ENCODE measurements at regions not wholly inside any gene's neighbourhood (a gene's known extent, or its start where the extent isn't known, plus 50 kb on each side); places are given as distances from the start of the nearest gene placed in this dataset.

DNA sequence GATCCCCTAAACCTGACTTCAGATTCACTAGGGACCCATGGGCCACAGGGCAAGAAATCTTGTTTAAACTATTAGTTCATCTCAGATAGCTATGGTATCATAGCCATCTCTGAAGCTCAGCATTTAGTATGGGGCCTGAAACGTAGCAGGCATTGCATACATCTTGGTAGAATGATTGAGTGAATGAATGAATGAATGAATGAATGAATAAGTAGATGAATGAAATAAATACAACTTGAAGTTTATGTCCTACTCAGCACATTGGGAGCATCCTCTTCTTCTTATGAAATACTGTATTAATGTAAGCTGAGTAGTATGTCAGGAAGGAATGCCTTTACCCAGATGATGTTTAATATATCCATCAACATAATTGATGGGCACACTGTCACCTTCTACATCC is 175.4 kb upstream of the EEA1 start:
- DNase-seq (ENCODE audit: low spot score), result no peak

DNA sequence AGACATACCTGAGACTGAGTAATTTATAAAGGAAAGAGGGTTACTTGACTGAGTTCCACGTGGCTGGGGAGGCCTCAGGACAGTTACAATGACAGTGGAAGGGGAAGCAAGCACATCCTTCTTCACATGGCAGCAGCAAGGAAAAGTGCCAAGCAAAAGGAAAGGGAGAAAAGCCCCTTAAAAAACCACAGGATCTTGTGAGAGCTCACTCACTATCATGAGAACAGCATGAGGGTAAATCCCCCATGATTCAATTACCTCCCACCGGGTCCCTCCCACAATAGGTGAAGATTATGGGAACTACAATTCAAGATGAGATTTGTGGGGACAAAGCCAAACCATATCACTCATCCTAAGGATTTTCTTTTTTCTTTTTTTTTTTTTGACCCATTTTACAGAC is 177.8 kb upstream of the EEA1 start:
- DNase-seq (ENCODE audit: low spot score), result no peak

- no peak for DNase-seq (ENCODE audit: low spot score)
These were observed 178.6 kb upstream of the EEA1 start for GRCh38 chr12:93107514-93108312.

GRCh38 chr12:93108985-93109384 is 179.9 kb upstream of the EEA1 start:
- DNase-seq (ENCODE audit: low spot score), result peak; percentile 51

DNA sequence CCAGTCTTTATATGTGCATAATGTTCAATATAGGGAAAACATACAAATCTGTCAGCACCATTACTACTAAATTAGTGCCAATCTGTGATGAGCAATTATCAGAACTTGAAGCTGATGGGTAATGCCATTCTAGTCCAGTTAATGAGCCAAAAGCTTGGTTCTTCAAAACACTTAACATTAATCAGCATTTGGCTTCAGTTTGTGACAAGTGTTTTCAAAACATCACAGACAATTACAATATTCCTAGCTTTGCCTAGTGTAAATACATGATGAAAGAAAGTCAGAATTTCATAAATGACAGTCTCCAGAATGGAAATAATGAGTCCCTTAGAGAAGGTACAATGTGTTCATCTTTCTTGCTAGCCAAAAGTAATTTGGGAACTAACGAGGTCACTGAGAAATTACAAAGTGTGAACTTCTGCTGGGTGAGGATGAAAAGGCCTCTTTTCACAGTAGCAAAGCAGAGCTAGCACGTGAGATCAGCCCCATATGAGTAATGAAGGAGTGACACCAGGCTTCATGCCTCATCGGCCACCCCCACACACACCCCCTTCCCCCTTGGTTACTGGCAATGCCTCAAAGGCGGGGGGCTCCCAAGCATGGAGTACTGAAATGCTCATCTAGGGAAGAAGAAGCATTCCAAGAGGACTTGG is 180.6 kb upstream of the EEA1 start:
- DNase-seq (ENCODE audit: low spot score), result no peak

- no peak for DNase-seq (ENCODE audit: low spot score)
These were observed 182.7 kb upstream of the EEA1 start for GRCh38 chr12:93111773-93112172.

GRCh38 chr12:93113317-93114006 is 184.4 kb upstream of the EEA1 start:
- DNase-seq (ENCODE audit: low spot score), result no peak

DNA sequence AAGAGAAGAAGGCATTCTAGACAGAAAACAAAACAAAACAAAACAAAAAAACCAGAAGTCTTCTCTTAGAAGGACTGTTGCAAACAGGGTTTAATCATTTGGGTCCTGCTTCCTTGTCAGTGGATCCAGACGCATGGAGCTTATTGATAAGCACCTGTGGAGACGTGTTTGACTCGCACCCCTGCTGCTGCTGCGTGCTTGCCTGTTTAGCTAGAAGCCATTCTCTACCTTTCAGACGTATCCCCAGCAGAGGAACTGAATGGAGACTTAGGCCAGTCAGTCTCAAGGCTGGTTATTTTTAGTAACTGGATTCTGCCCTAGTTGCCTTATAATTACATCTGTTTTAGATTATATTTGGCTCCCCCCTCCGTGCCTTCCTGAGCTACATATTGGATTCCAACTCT is 186.1 kb upstream of the EEA1 start:
- no peak for DNase-seq (ENCODE audit: low spot score)

- DNase-seq (ENCODE audit: low spot score), result no peak
These were observed 186.6 kb upstream of the EEA1 start for GRCh38 chr12:93115646-93116045.

- no peak for DNase-seq (ENCODE audit: low spot score)
These were observed 187.5 kb upstream of the EEA1 start for GRCh38 chr12:93116632-93117031.

- DNase-seq (ENCODE audit: low spot score), result no peak
These were observed 192.8 kb upstream of the EEA1 start for GRCh38 chr12:93121729-93122488.

GRCh38 chr12:93122569-93123091 is 193.5 kb upstream of the EEA1 start:
- DNase-seq (ENCODE audit: low spot score), result no peak

GRCh38 chr12:93125126-93125525 is 196.0 kb upstream of the EEA1 start:
- DNase-seq (ENCODE audit: low spot score), result no peak

DNA sequence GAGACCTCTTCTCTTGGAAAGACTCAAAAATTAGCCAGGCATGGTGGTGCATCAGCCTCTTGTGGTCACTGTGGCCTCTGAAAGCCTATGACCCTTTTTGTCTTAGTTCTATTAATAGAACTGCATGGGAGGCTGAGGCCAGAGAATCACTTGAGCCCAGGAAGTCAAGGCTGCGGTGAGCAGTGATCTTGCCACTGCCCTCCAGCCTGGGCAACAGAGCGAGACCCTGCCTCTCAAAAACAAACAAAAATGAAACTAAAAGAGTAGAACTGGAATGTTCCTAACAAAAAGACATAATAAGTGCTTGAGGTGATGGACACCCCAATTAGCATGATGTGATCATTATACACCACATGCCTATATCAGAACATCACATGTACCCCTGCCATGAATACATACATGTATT is 197.0 kb upstream of the EEA1 start:
- no peak for DNase-seq (ENCODE audit: low spot score)

DNA sequence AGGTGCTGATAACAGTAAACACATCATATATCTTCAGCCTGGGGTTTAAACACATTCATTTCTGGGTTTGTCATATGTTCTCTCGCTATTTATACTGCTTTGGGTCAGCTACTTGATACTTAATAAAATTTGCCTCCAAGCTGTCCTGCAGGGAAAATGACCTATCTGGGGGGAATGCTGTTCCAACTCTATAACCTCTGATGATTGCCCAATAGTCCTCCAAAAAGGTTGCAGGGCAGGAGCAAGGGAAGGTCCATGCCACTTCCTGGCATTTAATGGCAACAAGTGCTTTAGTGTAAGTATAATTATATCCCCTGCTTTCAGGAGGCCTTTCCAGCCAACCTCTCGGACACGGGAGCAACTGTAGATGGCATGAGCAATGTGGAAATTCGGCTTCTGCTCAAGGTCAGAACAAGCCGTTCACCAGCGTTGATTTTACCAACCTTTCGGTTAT is 198.0 kb upstream of the EEA1 start:
- DNase-seq (ENCODE audit: low spot score), result no peak

GRCh38 chr12:93127582-93128331 is 198.7 kb upstream of the EEA1 start:
- no peak for DNase-seq (ENCODE audit: low spot score)

DNA sequence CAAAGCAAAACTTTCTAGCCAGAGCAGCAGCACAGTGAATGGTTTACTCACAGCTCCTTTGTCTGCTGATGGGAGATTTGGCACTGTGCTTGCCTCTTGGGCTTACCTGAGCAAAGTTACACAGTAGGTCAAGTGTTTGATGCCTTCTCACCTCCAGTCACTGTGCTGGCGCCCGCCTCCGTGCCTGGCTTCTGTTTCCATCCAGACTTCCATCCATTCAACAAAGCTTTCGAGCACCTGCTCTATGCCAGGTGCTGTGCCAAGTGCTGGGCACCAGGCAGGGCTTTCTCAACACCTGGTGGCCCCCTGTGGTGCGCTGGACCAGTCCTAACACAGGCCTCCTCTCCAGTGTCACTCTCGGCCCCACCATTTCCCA is 199.2 kb upstream of the EEA1 start:
- no peak for DNase-seq (ENCODE audit: low spot score)

DNA sequence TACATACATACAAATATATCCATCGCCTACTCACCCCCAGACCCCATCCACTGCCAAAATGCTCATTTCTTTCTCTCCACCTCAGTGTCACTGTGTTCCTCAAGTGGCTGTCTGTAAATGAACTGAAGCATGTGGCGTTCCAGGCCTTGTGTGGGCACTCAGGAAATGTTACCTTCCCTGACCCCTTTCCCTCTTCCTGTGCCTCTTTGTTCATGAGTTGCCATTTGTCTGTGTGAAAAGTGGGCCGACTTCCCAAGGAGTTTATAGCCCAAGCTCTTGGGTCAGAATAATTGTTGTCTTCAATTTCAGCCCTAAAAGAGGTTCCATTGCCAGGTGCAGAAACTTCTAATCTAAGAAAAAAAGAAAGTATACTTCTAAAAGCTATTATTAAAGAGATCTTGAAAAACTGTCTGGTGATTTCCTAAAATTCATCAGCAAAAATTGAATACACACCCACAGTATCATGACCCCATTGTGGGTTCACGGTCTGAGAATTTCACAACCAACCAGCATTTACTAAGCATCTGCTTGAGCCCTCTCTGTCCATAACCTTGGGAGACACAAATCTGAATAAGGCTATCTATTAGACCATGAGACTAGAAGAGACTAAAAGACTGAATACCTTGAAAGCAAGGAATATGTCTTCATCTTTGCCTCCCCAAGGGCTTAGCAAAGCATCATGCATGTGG is 201.4 kb upstream of the EEA1 start:
- DNase-seq (ENCODE audit: low spot score), result no peak

DNA sequence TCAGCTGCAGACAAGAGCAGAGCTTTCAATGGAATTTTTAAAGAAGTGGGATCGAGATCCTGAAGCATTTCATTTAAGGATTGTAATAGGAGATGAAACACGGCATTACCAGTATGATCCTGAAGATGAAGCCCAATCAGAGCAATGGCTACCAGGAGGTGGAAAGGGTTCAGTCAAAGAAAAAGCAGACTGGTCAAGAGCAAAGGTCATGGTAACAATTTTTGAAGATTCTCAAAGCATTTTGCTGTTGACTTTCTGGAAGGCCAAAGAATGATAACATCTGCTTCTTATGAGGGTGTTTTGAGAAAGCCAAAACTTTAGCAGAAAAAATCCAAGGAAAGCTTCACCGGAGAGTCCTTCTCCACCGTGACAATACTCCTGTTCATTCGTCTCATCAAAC is 204.3 kb upstream of the EEA1 start:
- no peak for DNase-seq (ENCODE audit: low spot score)

DNA sequence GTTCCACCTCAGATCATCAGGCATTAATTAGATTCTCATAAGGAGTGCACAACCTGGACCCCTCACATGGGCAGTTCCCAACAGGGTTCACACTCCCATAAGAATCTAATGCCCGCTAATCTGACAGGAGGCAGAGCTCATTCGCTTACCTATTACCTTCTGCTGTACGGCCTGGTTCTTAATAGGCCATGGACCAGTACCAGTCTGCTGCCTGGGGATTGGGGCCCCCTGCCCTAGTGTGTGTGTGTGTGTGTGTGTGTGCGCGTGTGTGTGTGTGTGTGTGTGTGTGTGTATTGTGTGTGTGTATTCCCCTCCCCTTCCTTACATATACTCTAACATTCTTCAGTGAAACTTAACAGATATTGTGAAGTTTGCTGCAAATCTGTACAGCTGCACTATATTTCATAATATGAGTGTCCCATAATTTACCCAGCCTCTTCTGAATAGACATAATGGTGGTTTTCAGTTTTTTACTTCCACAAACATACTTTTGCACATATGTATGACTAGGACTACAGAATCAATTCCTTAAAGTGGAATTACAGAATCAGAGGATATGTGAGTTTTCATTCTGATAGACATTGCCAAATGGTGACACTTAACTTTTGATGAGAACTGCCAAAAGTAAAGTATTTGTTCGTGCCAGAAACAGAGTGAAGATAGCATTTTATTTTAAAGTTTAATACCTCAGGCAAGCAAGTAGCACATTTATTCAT is 205.2 kb upstream of the EEA1 start:
- DNase-seq (ENCODE audit: low spot score), result no peak

All from D341Med (cell line).